Embryonic facial prominence (tissue), 1 donor: ENCODE measurements at regions not wholly inside any gene's neighbourhood (a gene's known extent, or its start where the extent isn't known, plus 50 kb on each side); places are given as distances from the start of the nearest gene placed in this dataset.
A peak's percentile ranks its signal among the peaks of the same experiment; 100 is the strongest.
"Not testable (repeated sequence)": the region's sequence is repeated elsewhere in the genome, so short reads cannot be mapped to it uniquely, and the experiment has no call there.

Experiments
- DNase-seq: peaks from one replicate; pipeline ENCODE4 v3.0.0-alpha.2; 2016; ENCODE audit errors: extremely low spot score

GRCh38 chr13:76350399-76350798, 535.8 kb downstream of the KCTD12 start:
- no peak for DNase-seq

GRCh38 chr13:76349700-76350099, 536.5 kb downstream of the KCTD12 start:
- DNase-seq: no peak

- DNase-seq: no peak
These were observed 546.6 kb downstream of the KCTD12 start for GRCh38 chr13:76339649-76340048.

GRCh38 chr13:76338003-76338402, 548.2 kb downstream of the KCTD12 start:
- no peak for DNase-seq

GRCh38 chr13:76336889-76337844, 549.0 kb downstream of the KCTD12 start:
- no peak for DNase-seq

- no peak for DNase-seq
These were observed 550.7 kb downstream of the KCTD12 start for GRCh38 chr13:76335463-76335862.

- DNase-seq: peak; percentile 78
These were observed 554.1 kb downstream of the KCTD12 start for GRCh38 chr13:76331943-76332712.

- no peak for DNase-seq
These were observed 555.4 kb downstream of the KCTD12 start for GRCh38 chr13:76330761-76331160.

- no peak for DNase-seq
These were observed 556.2 kb downstream of the KCTD12 start for GRCh38 chr13:76329866-76330580.

- DNase-seq: no peak
These were observed 557.2 kb downstream of the KCTD12 start for GRCh38 chr13:76329004-76329403.

GRCh38 chr13:76326343-76326742, 559.9 kb downstream of the KCTD12 start:
- no peak for DNase-seq

- no peak for DNase-seq
These were observed 566.3 kb downstream of the KCTD12 start for GRCh38 chr13:76319921-76320320.

- DNase-seq: no peak
These were observed 569.1 kb downstream of the KCTD12 start for GRCh38 chr13:76316998-76317527.

GRCh38 chr13:76314495-76314894, 571.7 kb downstream of the KCTD12 start:
- DNase-seq: no peak

GRCh38 chr13:76307142-76307541, 579.1 kb downstream of the KCTD12 start:
- no peak for DNase-seq

GRCh38 chr13:76300688-76301087, 585.5 kb downstream of the KCTD12 start:
- no peak for DNase-seq

GRCh38 chr13:76297331-76297730, 588.9 kb downstream of the KCTD12 start:
- DNase-seq: no peak

- no peak for DNase-seq
These were observed 589.5 kb downstream of the KCTD12 start for GRCh38 chr13:76296751-76297150.

- not testable (repeated sequence) for DNase-seq
These were observed 591.2 kb downstream of the KCTD12 start for GRCh38 chr13:76295020-76295419.

GRCh38 chr13:76293751-76294150, 592.5 kb downstream of the KCTD12 start:
- no peak for DNase-seq

GRCh38 chr13:76293346-76293745, 592.9 kb downstream of the KCTD12 start:
- peak; percentile 16 for DNase-seq

- DNase-seq: no peak
These were observed 593.5 kb downstream of the KCTD12 start for GRCh38 chr13:76292726-76293125.
